ENCODE measurements at regions not wholly inside any gene's neighbourhood (a gene's known extent, or its start where the extent isn't known, plus 50 kb on each side); places are given as distances from the start of the nearest gene placed in this dataset.

GRCh38 chr17:77071925-77072490 is 68.8 kb upstream of the SEC14L1 start:
- no TSS peak for BruUV-seq (replicated peaks)
- POLR2A ChIA-PET (ENCODE audit: unreplicated experiment): no interaction called here
- Histone ChIP-seq H3K9ac (ENCODE audit: low read length) (no peak overlapping the region), H3K4me1 (ENCODE audit: insufficient read depth, low read length) (peaks cover 16% of the 10 kb centered on the region), H3K36me3 (ENCODE audit: low read depth, low read length) (no peaks in the 10 kb centered on the region), H3K27ac (ENCODE audit: low read length) (no peak overlapping the region), H4K20me1 (ENCODE audit: low read length) (no peaks in the 10 kb centered on the region), H3F3A (ENCODE audit: low read length, unreplicated experiment) (no peaks in the 10 kb centered on the region), H3K9me2 (replicated peaks; ENCODE audit: low read length) (no peaks in the 10 kb centered on the region), H2AFZ (ENCODE audit: low read length) (no peak overlapping the region), H3K4me3 (ENCODE audit: low read length) (no peak overlapping the region), H3K4me2 (ENCODE audit: low read length) (no peak overlapping the region), H3K79me2 (ENCODE audit: low read length) (no peaks in the 10 kb centered on the region), H3K27me3 (ENCODE audit: low read length) (peaks cover 15% of the 10 kb centered on the region), H3K9me3 (ENCODE audit: low read length) (no peaks in the 10 kb centered on the region)
- ATAC-seq: no peak
- TF ChIP-seq CTCF (conservative IDR thresholded peaks at IDR 0.05; ENCODE audit: low read depth, low read length) (no peak), EZH2phosphoT487 (IDR thresholded peaks at IDR 0.05; ENCODE audit: borderline replicate concordance, low read length) (no peak), EZH2 (IDR thresholded peaks at IDR 0.05; ENCODE audit: low read length, unreplicated experiment) (no peak)
- CTCF ChIA-PET: no interaction called here
- DNase-seq: no peak
- intact Hi-C loops (cut with micrococcal nuclease): no loop called here

- ChIA-PET POLR2A (ENCODE audit: unreplicated experiment) (no interaction called here), CTCF (no interaction called here)
- H3K4me2 ChIP-seq (ENCODE audit: low read length): no peak overlapping the region
- ATAC-seq (no peak), DNase-seq (no peak)
- H4K20me1 ChIP-seq (ENCODE audit: low read length): no peaks in the 10 kb centered on the region
- no TSS peak for BruUV-seq (replicated peaks)
- intact Hi-C loops (cut with micrococcal nuclease): no loop called here
- H3K27me3 ChIP-seq (ENCODE audit: low read length): peaks cover 15% of the 10 kb centered on the region
- no peak overlapping the region for H3K4me3 ChIP-seq (ENCODE audit: low read length)
- peaks cover 16% of the 10 kb centered on the region for H3K4me1 ChIP-seq (ENCODE audit: insufficient read depth, low read length)
- H3K79me2 ChIP-seq (ENCODE audit: low read length): no peaks in the 10 kb centered on the region
- no peak overlapping the region for H3K27ac ChIP-seq (ENCODE audit: low read length)
- no peak overlapping the region for H3K9ac ChIP-seq (ENCODE audit: low read length)
- H3K9me3 ChIP-seq (ENCODE audit: low read length): no peaks in the 10 kb centered on the region
- H3K36me3 ChIP-seq (ENCODE audit: low read depth, low read length): no peaks in the 10 kb centered on the region
- H3K9me2 ChIP-seq (replicated peaks; ENCODE audit: low read length): no peaks in the 10 kb centered on the region
- H2AFZ ChIP-seq (ENCODE audit: low read length): no peak overlapping the region
- H3F3A ChIP-seq (ENCODE audit: low read length, unreplicated experiment): no peaks in the 10 kb centered on the region
- no peak for TF ChIP-seq CTCF (conservative IDR thresholded peaks at IDR 0.05; ENCODE audit: low read depth, low read length)
- no peak for TF ChIP-seq EZH2 (IDR thresholded peaks at IDR 0.05; ENCODE audit: low read length, unreplicated experiment)
- no peak for TF ChIP-seq EZH2phosphoT487 (IDR thresholded peaks at IDR 0.05; ENCODE audit: borderline replicate concordance, low read length)
Observed at GRCh38 chr17:77072670-77073069, 68.1 kb upstream of the SEC14L1 start.

GRCh38 chr17:77074681-77075080 is 66.1 kb upstream of the SEC14L1 start:
- Histone ChIP-seq H3K27me3 (ENCODE audit: low read length) (peaks cover 15% of the 10 kb centered on the region), H3K36me3 (ENCODE audit: low read depth, low read length) (no peaks in the 10 kb centered on the region), H3F3A (ENCODE audit: low read length, unreplicated experiment) (no peaks in the 10 kb centered on the region), H4K20me1 (ENCODE audit: low read length) (no peaks in the 10 kb centered on the region), H2AFZ (ENCODE audit: low read length) (no peak overlapping the region), H3K27ac (ENCODE audit: low read length) (no peak overlapping the region), H3K4me1 (ENCODE audit: insufficient read depth, low read length) (peaks cover 7% of the 10 kb centered on the region; the same call in 1 of the 2 replicates), H3K9me3 (ENCODE audit: low read length) (no peaks in the 10 kb centered on the region), H3K4me2 (ENCODE audit: low read length) (no peak overlapping the region), H3K9ac (ENCODE audit: low read length) (no peak overlapping the region), H3K9me2 (replicated peaks; ENCODE audit: low read length) (no peaks in the 10 kb centered on the region), H3K4me3 (ENCODE audit: low read length) (no peak overlapping the region), H3K79me2 (ENCODE audit: low read length) (no peaks in the 10 kb centered on the region)
- intact Hi-C loops (cut with micrococcal nuclease): no loop called here
- no peak for TF ChIP-seq EZH2 (IDR thresholded peaks at IDR 0.05; ENCODE audit: low read length, unreplicated experiment)
- TF ChIP-seq CTCF (conservative IDR thresholded peaks at IDR 0.05; ENCODE audit: low read depth, low read length): no peak
- TF ChIP-seq EZH2phosphoT487 (IDR thresholded peaks at IDR 0.05; ENCODE audit: borderline replicate concordance, low read length): no peak
- ATAC-seq (no peak), DNase-seq (no peak)
- ChIA-PET POLR2A (ENCODE audit: unreplicated experiment) (interaction anchor here (0.5 to 0.8 kb wide), 2 partner anchors 177 to 180 kb away, joined by 6 to 9 read pairs; no protein-coding TSS in a partner anchor), CTCF (no interaction called here)
- no TSS peak for BruUV-seq (replicated peaks)

Data from PC-3 (cell line).